ENCODE measurements at regions not wholly inside any gene's neighbourhood (a gene's known extent, or its start where the extent isn't known, plus 50 kb on each side); places are given as distances from the start of the nearest gene placed in this dataset.

DNA sequence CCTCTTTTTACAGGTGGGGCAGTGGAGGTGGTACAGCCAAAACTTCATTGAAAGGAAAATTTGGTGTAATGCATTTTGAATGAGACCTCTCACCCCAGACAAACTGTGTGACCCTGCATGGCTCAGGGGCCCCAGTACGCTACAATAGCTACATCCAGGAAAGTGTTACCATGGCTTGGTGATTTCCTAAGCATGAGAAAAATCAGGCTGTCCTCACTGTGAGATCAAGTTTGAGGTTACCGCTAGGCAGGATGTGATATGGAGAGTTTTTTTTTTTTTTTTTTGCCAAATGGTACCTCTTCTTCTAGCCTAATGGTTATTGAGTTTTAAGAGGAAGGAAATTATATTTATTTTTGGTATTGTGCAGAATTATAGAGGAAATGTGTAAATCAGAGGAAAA is 305.3 kb downstream of the CD83 start:
- TF ChIP-seq, protein P1, sequence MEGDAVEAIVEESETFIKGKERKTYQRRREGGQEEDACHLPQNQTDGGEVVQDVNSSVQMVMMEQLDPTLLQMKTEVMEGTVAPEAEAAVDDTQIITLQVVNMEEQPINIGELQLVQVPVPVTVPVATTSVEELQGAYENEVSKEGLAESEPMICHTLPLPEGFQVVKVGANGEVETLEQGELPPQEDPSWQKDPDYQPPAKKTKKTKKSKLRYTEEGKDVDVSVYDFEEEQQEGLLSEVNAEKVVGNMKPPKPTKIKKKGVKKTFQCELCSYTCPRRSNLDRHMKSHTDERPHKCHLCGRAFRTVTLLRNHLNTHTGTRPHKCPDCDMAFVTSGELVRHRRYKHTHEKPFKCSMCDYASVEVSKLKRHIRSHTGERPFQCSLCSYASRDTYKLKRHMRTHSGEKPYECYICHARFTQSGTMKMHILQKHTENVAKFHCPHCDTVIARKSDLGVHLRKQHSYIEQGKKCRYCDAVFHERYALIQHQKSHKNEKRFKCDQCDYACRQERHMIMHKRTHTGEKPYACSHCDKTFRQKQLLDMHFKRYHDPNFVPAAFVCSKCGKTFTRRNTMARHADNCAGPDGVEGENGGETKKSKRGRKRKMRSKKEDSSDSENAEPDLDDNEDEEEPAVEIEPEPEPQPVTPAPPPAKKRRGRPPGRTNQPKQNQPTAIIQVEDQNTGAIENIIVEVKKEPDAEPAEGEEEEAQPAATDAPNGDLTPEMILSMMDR (IDR thresholded peaks at IDR 0.05), result no peak
- no peak overlapping the region for H3K4me3 ChIP-seq
- no peak overlapping the region for H3K27ac ChIP-seq
- no peak for DNase-seq (ENCODE audit: low spot score)

DNA sequence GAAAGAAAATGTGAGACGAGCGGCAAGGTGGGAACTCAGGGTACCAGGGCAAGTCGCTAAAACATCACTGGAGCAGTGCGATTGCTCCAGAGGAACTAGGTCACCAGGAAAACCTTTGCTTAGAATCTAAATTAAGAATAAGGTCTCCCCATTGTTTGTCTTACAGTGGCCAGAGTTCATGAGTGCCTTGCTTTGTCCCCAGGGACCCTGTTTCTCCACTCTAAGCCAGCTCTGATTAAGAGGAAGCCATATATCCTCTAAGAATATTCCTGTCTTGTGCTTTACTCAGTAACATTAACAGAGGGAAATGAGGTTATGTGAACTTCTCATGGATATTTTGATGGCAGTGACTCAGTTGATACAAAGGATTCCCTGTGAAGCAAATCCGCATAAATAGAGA is 305.8 kb downstream of the CD83 start:
- no peak overlapping the region for H3K27ac ChIP-seq
- DNase-seq (ENCODE audit: low spot score), result no peak
- TF ChIP-seq, protein P1 (IDR thresholded peaks at IDR 0.05), result no peak
- H3K4me3 ChIP-seq, result no peak overlapping the region

DNA sequence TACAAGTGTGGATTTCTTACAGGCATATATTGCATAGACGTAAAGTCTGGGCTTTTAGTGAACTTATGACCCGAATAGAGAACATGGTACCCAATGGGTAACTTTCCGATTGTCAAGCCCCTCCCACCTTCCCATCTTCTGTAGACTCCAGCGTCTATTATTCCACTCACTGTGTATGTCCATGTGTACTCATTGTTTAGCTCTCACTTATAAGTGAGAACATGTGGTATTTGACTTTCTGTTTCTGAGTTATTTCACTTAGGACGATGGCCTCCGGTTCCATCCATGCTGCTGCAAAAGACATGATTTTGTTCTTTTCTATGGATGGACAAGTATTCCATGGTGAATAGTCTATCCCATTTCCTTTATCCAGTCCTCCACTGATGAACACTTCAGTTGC is 306.4 kb downstream of the CD83 start:
- Histone ChIP-seq H3K27ac (no peak overlapping the region), H3K4me3 (no peak overlapping the region)
- no peak for DNase-seq (ENCODE audit: low spot score)
- TF ChIP-seq, protein P1 (IDR thresholded peaks at IDR 0.05), result no peak

DNA sequence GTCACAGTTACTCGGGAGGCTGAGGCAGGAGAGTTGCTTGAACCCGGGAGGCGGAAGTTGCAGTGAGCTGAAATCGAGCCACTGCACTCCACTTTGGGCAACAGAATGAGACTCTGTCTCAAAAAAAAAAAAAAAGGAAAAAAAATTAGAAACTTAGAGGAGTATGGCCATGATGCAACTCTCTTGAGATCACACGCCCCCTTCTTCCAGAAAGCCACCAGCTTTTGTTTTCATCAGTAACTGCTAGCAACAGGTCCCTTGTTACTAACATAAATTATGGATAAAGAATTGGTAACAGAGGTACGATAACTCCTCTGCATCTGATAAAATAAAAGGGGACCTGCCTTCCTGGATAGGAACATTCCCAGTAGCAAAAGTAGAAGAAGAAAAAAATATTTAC is 308.2 kb downstream of the CD83 start:
- Histone ChIP-seq H3K27ac (no peak overlapping the region), H3K4me3 (no peak overlapping the region)
- TF ChIP-seq, protein P1 (IDR thresholded peaks at IDR 0.05), result no peak
- DNase-seq (ENCODE audit: low spot score), result no peak

DNA sequence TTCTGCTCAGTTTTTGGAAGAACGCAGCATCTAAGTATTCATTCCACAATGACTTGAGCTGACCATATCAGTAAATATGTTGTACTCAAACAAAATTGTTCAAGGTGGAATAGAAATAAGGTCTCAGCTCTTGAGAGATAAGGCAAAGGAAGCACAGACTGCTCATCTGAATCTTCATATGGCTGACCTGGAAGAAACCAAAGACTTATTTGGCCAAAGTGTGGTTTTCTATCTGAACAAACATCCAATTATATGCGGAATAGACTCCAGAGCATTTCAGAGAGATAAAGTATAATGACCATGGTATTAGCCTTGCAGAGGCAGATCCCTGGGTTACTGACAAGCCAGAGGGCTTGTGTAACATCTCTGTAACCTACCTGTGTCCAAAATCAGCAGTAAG is 308.7 kb downstream of the CD83 start:
- TF ChIP-seq, protein P1 (IDR thresholded peaks at IDR 0.05), result no peak
- no peak for DNase-seq (ENCODE audit: low spot score)
- Histone ChIP-seq H3K27ac (no peak overlapping the region), H3K4me3 (no peak overlapping the region)

DNA sequence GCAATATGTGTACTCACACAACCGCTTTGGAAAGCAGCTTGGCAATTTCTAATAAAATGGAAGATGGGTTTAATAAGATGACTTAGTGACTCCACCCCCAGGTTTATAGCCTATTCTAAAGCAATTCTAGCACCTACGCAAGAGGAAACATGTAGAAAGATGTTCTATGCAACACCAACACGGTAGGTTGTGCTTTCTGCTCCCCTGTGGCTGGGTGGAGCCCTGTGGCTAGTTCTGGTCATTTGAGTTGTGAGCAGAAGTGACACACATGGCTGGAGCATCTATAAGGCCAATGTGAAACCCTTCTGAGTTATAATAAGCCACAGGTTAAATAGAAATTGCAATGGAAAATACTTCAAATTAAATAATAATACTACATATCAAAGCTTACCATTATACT is 310.7 kb downstream of the CD83 start:
- Histone ChIP-seq H3K27ac (no peak overlapping the region), H3K4me3 (no peak overlapping the region)
- DNase-seq (ENCODE audit: low spot score), result no peak
- TF ChIP-seq, protein P1 (IDR thresholded peaks at IDR 0.05), result no peak

DNA sequence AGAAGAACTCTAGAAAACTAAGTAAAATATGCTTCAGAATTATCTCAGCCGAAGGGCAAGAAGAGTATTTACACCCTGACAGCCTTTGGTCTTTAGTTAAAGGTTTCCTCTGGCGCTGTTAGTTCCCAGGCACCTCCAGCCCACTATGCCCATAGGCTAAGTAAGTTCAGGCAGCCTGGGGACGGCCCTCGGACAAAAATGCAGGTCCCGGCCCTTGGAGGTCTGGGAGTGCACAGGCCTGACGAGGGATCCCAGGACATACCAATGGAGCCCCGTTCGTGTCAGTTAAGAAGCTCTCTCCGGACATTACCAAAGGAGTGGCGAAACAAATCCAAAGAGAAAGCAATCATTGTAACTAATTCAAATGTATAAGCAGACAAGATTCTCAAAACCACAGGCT is 311.8 kb downstream of the CD83 start:
- DNase-seq (ENCODE audit: low spot score), result no peak
- no peak overlapping the region for H3K27ac ChIP-seq
- TF ChIP-seq, protein P1 (IDR thresholded peaks at IDR 0.05), result no peak
- H3K4me3 ChIP-seq, result no peak overlapping the region

All from coronary artery (tissue), 2 donors.